ENCODE measurements at regions not wholly inside any gene's neighbourhood (a gene's known extent, or its start where the extent isn't known, plus 50 kb on each side); places are given as distances from the start of the nearest gene placed in this dataset.
A peak's percentile ranks its signal among the peaks of the same experiment; 100 is the strongest.

GRCh38 chr2:176614049-176614448 is 344.8 kb downstream of the MTX2 start:
- WGBS = 89% methylated on average over 1 of the region's 2 CpGs
- Histone ChIP-seq H3K4me3 (ENCODE audit: low read length) (no peak overlapping the region), H3K9me3 (ENCODE audit: insufficient read depth, low read depth, low read length) (no peaks in the 10 kb centered on the region), H3K9ac (ENCODE audit: low read depth, low read length) (no peak overlapping the region), H3K27ac (ENCODE audit: low read depth, low read length) (no peak overlapping the region), H3K27me3 (ENCODE audit: insufficient read depth, low read length) (no peaks in the 10 kb centered on the region), H3K36me3 (ENCODE audit: insufficient read depth, low read length) (no peaks in the 10 kb centered on the region), H3K4me1 (ENCODE audit: insufficient read depth, low read length) (no peaks in the 10 kb centered on the region)

- WGBS = 91% methylated on average over 2 of the region's 2 CpGs
- no peaks in the 10 kb centered on the region for H3K27me3 ChIP-seq (ENCODE audit: insufficient read depth, low read length)
- H3K36me3 ChIP-seq (ENCODE audit: insufficient read depth, low read length) = no peaks in the 10 kb centered on the region
- no peaks in the 10 kb centered on the region for H3K4me1 ChIP-seq (ENCODE audit: insufficient read depth, low read length)
- no peak overlapping the region for H3K4me3 ChIP-seq (ENCODE audit: low read length)
- no peak overlapping the region for H3K9ac ChIP-seq (ENCODE audit: low read depth, low read length)
- no peak overlapping the region for H3K27ac ChIP-seq (ENCODE audit: low read depth, low read length)
- no peaks in the 10 kb centered on the region for H3K9me3 ChIP-seq (ENCODE audit: insufficient read depth, low read depth, low read length)
Observed at GRCh38 chr2:176614930-176615329, 345.7 kb downstream of the MTX2 start.

GRCh38 chr2:176619504-176619903 is 350.3 kb downstream of the MTX2 start:
- H3K36me3 ChIP-seq (ENCODE audit: insufficient read depth, low read length) = no peaks in the 10 kb centered on the region
- H3K4me3 ChIP-seq (ENCODE audit: low read length) = no peak overlapping the region
- H3K4me1 ChIP-seq (ENCODE audit: insufficient read depth, low read length) = no peaks in the 10 kb centered on the region
- H3K9ac ChIP-seq (ENCODE audit: low read depth, low read length) = no peak overlapping the region
- H3K27me3 ChIP-seq (ENCODE audit: insufficient read depth, low read length) = no peaks in the 10 kb centered on the region
- no peak overlapping the region for H3K27ac ChIP-seq (ENCODE audit: low read depth, low read length)
- 92% methylated on average over 6 of the region's 6 CpGs for WGBS
- no peaks in the 10 kb centered on the region for H3K9me3 ChIP-seq (ENCODE audit: insufficient read depth, low read depth, low read length)

GRCh38 chr2:176621350-176621749 is 352.1 kb downstream of the MTX2 start:
- Histone ChIP-seq H3K27ac (ENCODE audit: low read depth, low read length) (no peak overlapping the region), H3K9me3 (ENCODE audit: insufficient read depth, low read depth, low read length) (no peaks in the 10 kb centered on the region), H3K27me3 (ENCODE audit: insufficient read depth, low read length) (no peaks in the 10 kb centered on the region), H3K36me3 (ENCODE audit: insufficient read depth, low read length) (no peaks in the 10 kb centered on the region), H3K4me3 (ENCODE audit: low read length) (no peak overlapping the region), H3K4me1 (ENCODE audit: insufficient read depth, low read length) (no peaks in the 10 kb centered on the region), H3K9ac (ENCODE audit: low read depth, low read length) (no peak overlapping the region)
- 90% methylated on average over 7 of the region's 7 CpGs for WGBS

GRCh38 chr2:176622792-176623191 is 353.6 kb downstream of the MTX2 start:
- WGBS = 88% methylated on average over 4 of the region's 4 CpGs

GRCh38 chr2:176626796-176627195 is 357.6 kb downstream of the MTX2 start:
- WGBS = 83% methylated on average over 8 of the region's 8 CpGs
- Histone ChIP-seq H3K9ac (ENCODE audit: low read depth, low read length) (no peak overlapping the region), H3K4me3 (ENCODE audit: low read length) (no peak overlapping the region), H3K36me3 (ENCODE audit: insufficient read depth, low read length) (no peaks in the 10 kb centered on the region), H3K9me3 (ENCODE audit: insufficient read depth, low read depth, low read length) (no peaks in the 10 kb centered on the region), H3K27me3 (ENCODE audit: insufficient read depth, low read length) (peaks cover 8% of the 10 kb centered on the region; the same call in 1 of the 2 replicates), H3K27ac (ENCODE audit: low read depth, low read length) (no peak overlapping the region), H3K4me1 (ENCODE audit: insufficient read depth, low read length) (no peaks in the 10 kb centered on the region)

More at GRCh38 chr2:176622792-176623191, 353.6 kb downstream of the MTX2 start:
- H3K9ac ChIP-seq (ENCODE audit: low read depth, low read length) = no peak overlapping the region
- H3K4me1 ChIP-seq (ENCODE audit: insufficient read depth, low read length) = no peaks in the 10 kb centered on the region
- H3K27ac ChIP-seq (ENCODE audit: low read depth, low read length) = no peak overlapping the region
- H3K4me3 ChIP-seq (ENCODE audit: low read length) = no peak overlapping the region
- H3K9me3 ChIP-seq (ENCODE audit: insufficient read depth, low read depth, low read length) = no peaks in the 10 kb centered on the region
- H3K27me3 ChIP-seq (ENCODE audit: insufficient read depth, low read length) = no peaks in the 10 kb centered on the region
- no peaks in the 10 kb centered on the region for H3K36me3 ChIP-seq (ENCODE audit: insufficient read depth, low read length)

GRCh38 chr2:176628438-176628837 is 359.2 kb downstream of the MTX2 start:
- no peak overlapping the region for H3K4me3 ChIP-seq (ENCODE audit: low read length)
- no peaks in the 10 kb centered on the region for H3K9me3 ChIP-seq (ENCODE audit: insufficient read depth, low read depth, low read length)
- no peaks in the 10 kb centered on the region for H3K4me1 ChIP-seq (ENCODE audit: insufficient read depth, low read length)
- H3K27ac ChIP-seq (ENCODE audit: low read depth, low read length) = no peak overlapping the region
- no peak overlapping the region for H3K9ac ChIP-seq (ENCODE audit: low read depth, low read length)
- peaks cover 21% of the 10 kb centered on the region for H3K27me3 ChIP-seq (ENCODE audit: insufficient read depth, low read length)
- H3K36me3 ChIP-seq (ENCODE audit: insufficient read depth, low read length) = no peaks in the 10 kb centered on the region

- H3K27ac ChIP-seq (ENCODE audit: low read depth, low read length) = no peak overlapping the region
- 61% methylated on average over 2 of the region's 2 CpGs for WGBS
- H3K27me3 ChIP-seq (ENCODE audit: insufficient read depth, low read length) = peaks cover 69% of the 10 kb centered on the region
- no peak overlapping the region for H3K9ac ChIP-seq (ENCODE audit: low read depth, low read length)
- no peak overlapping the region for H3K4me3 ChIP-seq (ENCODE audit: low read length)
- no peaks in the 10 kb centered on the region for H3K9me3 ChIP-seq (ENCODE audit: insufficient read depth, low read depth, low read length)
- no peaks in the 10 kb centered on the region for H3K36me3 ChIP-seq (ENCODE audit: insufficient read depth, low read length)
- H3K4me1 ChIP-seq (ENCODE audit: insufficient read depth, low read length) = peaks cover 5% of the 10 kb centered on the region; the same call in 1 of the 2 replicates
Observed at GRCh38 chr2:176633754-176634153, 364.5 kb downstream of the MTX2 start.

- Histone ChIP-seq H3K9ac (ENCODE audit: low read depth, low read length) (no peak overlapping the region), H3K36me3 (ENCODE audit: insufficient read depth, low read length) (no peaks in the 10 kb centered on the region), H3K27me3 (ENCODE audit: insufficient read depth, low read length) (peaks cover 93% of the 10 kb centered on the region), H3K9me3 (ENCODE audit: insufficient read depth, low read depth, low read length) (no peaks in the 10 kb centered on the region), H3K4me3 (ENCODE audit: low read length) (no peak overlapping the region), H3K4me1 (ENCODE audit: insufficient read depth, low read length) (peaks cover 5% of the 10 kb centered on the region; the same call in 1 of the 2 replicates), H3K27ac (ENCODE audit: low read depth, low read length) (no peak overlapping the region)
- WGBS = 78% methylated on average over 2 of the region's 3 CpGs
Observed at GRCh38 chr2:176636401-176636800, 367.2 kb downstream of the MTX2 start.

- peak overlapping the region; percentile 62 for H3K4me3 ChIP-seq (ENCODE audit: low read length)
- H3K27ac ChIP-seq (ENCODE audit: low read depth, low read length) = no peak overlapping the region
- no peak overlapping the region for H3K9ac ChIP-seq (ENCODE audit: low read depth, low read length)
- H3K27me3 ChIP-seq (ENCODE audit: insufficient read depth, low read length) = peaks cover 90% of the 10 kb centered on the region
- no peaks in the 10 kb centered on the region for H3K9me3 ChIP-seq (ENCODE audit: insufficient read depth, low read depth, low read length)
- no peaks in the 10 kb centered on the region for H3K36me3 ChIP-seq (ENCODE audit: insufficient read depth, low read length)
- 26% methylated on average over 13 of the region's 13 CpGs for WGBS
- peaks cover 5% of the 10 kb centered on the region; the same call in 1 of the 2 replicates for H3K4me1 ChIP-seq (ENCODE audit: insufficient read depth, low read length)
Observed at GRCh38 chr2:176637142-176637485, 367.9 kb downstream of the MTX2 start.

GRCh38 chr2:176637486-176638166 is 368.4 kb downstream of the MTX2 start:
- peaks cover 86% of the 10 kb centered on the region for H3K27me3 ChIP-seq (ENCODE audit: insufficient read depth, low read length)
- peak overlapping the region; percentile 62 for H3K4me3 ChIP-seq (ENCODE audit: low read length)
- H3K4me1 ChIP-seq (ENCODE audit: insufficient read depth, low read length) = peaks cover 5% of the 10 kb centered on the region; the same call in 1 of the 2 replicates
- under 1% methylated on average over 74 of the region's 74 CpGs for WGBS
- H3K27ac ChIP-seq (ENCODE audit: low read depth, low read length) = no peak overlapping the region
- no peaks in the 10 kb centered on the region for H3K36me3 ChIP-seq (ENCODE audit: insufficient read depth, low read length)
- H3K9me3 ChIP-seq (ENCODE audit: insufficient read depth, low read depth, low read length) = no peaks in the 10 kb centered on the region
- H3K9ac ChIP-seq (ENCODE audit: low read depth, low read length) = no peak overlapping the region

All from HUES64 (cell line).